ENCODE measurements at regions not wholly inside any gene's neighbourhood (a gene's known extent, or its start where the extent isn't known, plus 50 kb on each side); places are given as distances from the start of the nearest gene placed in this dataset.
A peak's percentile ranks its signal among the peaks of the same experiment; 100 is the strongest.

GRCh38 chr6:96468281-96468680, 53.3 kb upstream of the UFL1 start:
- H3K4me1 ChIP-seq (ENCODE audit: insufficient read depth, low read length): peaks cover 3% of the 10 kb centered on the region; the same call in 1 of the 2 replicates

GRCh38 chr6:96468681-96469224, 52.9 kb upstream of the UFL1 start:
- H3K9me3 ChIP-seq (ENCODE audit: low read length): no peaks in the 10 kb centered on the region
- no peak overlapping the region for H2AFZ ChIP-seq (ENCODE audit: low read length)
- no peak overlapping the region for H3K9ac ChIP-seq (ENCODE audit: low read length)
- no peaks in the 10 kb centered on the region for H3K36me3 ChIP-seq (ENCODE audit: low read depth, low read length)
- TF ChIP-seq EZH2phosphoT487 (IDR thresholded peaks at IDR 0.05; ENCODE audit: borderline replicate concordance, low read length) (no peak), EZH2 (IDR thresholded peaks at IDR 0.05; ENCODE audit: low read length, unreplicated experiment) (no peak), CTCF (conservative IDR thresholded peaks at IDR 0.05; ENCODE audit: low read depth, low read length) (peak; percentile 53; the same call in 1 of the 2 replicates)
- CTCF ChIA-PET: no interaction called here
- peak overlapping the region; percentile 14; the same call in 1 of the 2 replicates for H3K4me2 ChIP-seq (ENCODE audit: low read length)
- H4K20me1 ChIP-seq (ENCODE audit: low read length): no peaks in the 10 kb centered on the region
- DNase-seq: peak; percentile 35
- H3K27me3 ChIP-seq (ENCODE audit: low read length): no peaks in the 10 kb centered on the region
- H3K9me2 ChIP-seq (replicated peaks; ENCODE audit: low read length): no peaks in the 10 kb centered on the region
- intact Hi-C loops (cut with micrococcal nuclease): no loop called here
- H3K27ac ChIP-seq (ENCODE audit: low read length): no peak overlapping the region
- H3K79me2 ChIP-seq (ENCODE audit: low read length): no peaks in the 10 kb centered on the region
- H3K4me1 ChIP-seq (ENCODE audit: insufficient read depth, low read length): peaks cover 3% of the 10 kb centered on the region; the same call in 1 of the 2 replicates
- no TSS peak for BruUV-seq (replicated peaks)
- no peaks in the 10 kb centered on the region for H3F3A ChIP-seq (ENCODE audit: low read length, unreplicated experiment)
- POLR2A ChIA-PET (ENCODE audit: unreplicated experiment): no interaction called here
- ATAC-seq: no peak
- no peak overlapping the region for H3K4me3 ChIP-seq (ENCODE audit: low read length)

More at GRCh38 chr6:96468281-96468680, 53.3 kb upstream of the UFL1 start:
- CTCF ChIA-PET: no interaction called here
- no peaks in the 10 kb centered on the region for H3F3A ChIP-seq (ENCODE audit: low read length, unreplicated experiment)
- no TSS peak for BruUV-seq (replicated peaks)
- H3K4me2 ChIP-seq (ENCODE audit: low read length): no peak overlapping the region
- H2AFZ ChIP-seq (ENCODE audit: low read length): no peak overlapping the region
- H3K4me3 ChIP-seq (ENCODE audit: low read length): no peak overlapping the region
- H3K9ac ChIP-seq (ENCODE audit: low read length): no peak overlapping the region
- no peaks in the 10 kb centered on the region for H3K36me3 ChIP-seq (ENCODE audit: low read depth, low read length)
- POLR2A ChIA-PET (ENCODE audit: unreplicated experiment): no interaction called here
- no peak for TF ChIP-seq EZH2phosphoT487 (IDR thresholded peaks at IDR 0.05; ENCODE audit: borderline replicate concordance, low read length)
- TF ChIP-seq CTCF (conservative IDR thresholded peaks at IDR 0.05; ENCODE audit: low read depth, low read length): no peak
- no peak for TF ChIP-seq EZH2 (IDR thresholded peaks at IDR 0.05; ENCODE audit: low read length, unreplicated experiment)
- no peak for DNase-seq
- no peaks in the 10 kb centered on the region for H3K9me3 ChIP-seq (ENCODE audit: low read length)
- H3K27ac ChIP-seq (ENCODE audit: low read length): no peak overlapping the region
- H3K27me3 ChIP-seq (ENCODE audit: low read length): no peaks in the 10 kb centered on the region
- ATAC-seq: no peak
- H4K20me1 ChIP-seq (ENCODE audit: low read length): no peaks in the 10 kb centered on the region
- intact Hi-C loops (cut with micrococcal nuclease): no loop called here
- no peaks in the 10 kb centered on the region for H3K9me2 ChIP-seq (replicated peaks; ENCODE audit: low read length)
- H3K79me2 ChIP-seq (ENCODE audit: low read length): no peaks in the 10 kb centered on the region

GRCh38 chr6:96469312-96469711, 52.3 kb upstream of the UFL1 start:
- H3K4me2 ChIP-seq (ENCODE audit: low read length): no peak overlapping the region
- intact Hi-C loops (cut with micrococcal nuclease): no loop called here
- H3K9me3 ChIP-seq (ENCODE audit: low read length): no peaks in the 10 kb centered on the region
- no peaks in the 10 kb centered on the region for H3F3A ChIP-seq (ENCODE audit: low read length, unreplicated experiment)
- H3K9me2 ChIP-seq (replicated peaks; ENCODE audit: low read length): no peaks in the 10 kb centered on the region
- peaks cover 3% of the 10 kb centered on the region; the same call in 1 of the 2 replicates for H3K4me1 ChIP-seq (ENCODE audit: insufficient read depth, low read length)
- no peak for DNase-seq
- H4K20me1 ChIP-seq (ENCODE audit: low read length): no peaks in the 10 kb centered on the region
- CTCF ChIA-PET: no interaction called here
- H2AFZ ChIP-seq (ENCODE audit: low read length): no peak overlapping the region
- POLR2A ChIA-PET (ENCODE audit: unreplicated experiment): no interaction called here
- no peaks in the 10 kb centered on the region for H3K36me3 ChIP-seq (ENCODE audit: low read depth, low read length)
- H3K79me2 ChIP-seq (ENCODE audit: low read length): no peaks in the 10 kb centered on the region
- H3K9ac ChIP-seq (ENCODE audit: low read length): no peak overlapping the region
- H3K27me3 ChIP-seq (ENCODE audit: low read length): no peaks in the 10 kb centered on the region
- TF ChIP-seq EZH2 (IDR thresholded peaks at IDR 0.05; ENCODE audit: low read length, unreplicated experiment): no peak
- no peak for TF ChIP-seq CTCF (conservative IDR thresholded peaks at IDR 0.05; ENCODE audit: low read depth, low read length)
- TF ChIP-seq EZH2phosphoT487 (IDR thresholded peaks at IDR 0.05; ENCODE audit: borderline replicate concordance, low read length): no peak
- H3K27ac ChIP-seq (ENCODE audit: low read length): no peak overlapping the region
- no peak overlapping the region for H3K4me3 ChIP-seq (ENCODE audit: low read length)
- ATAC-seq: no peak
- no TSS peak for BruUV-seq (replicated peaks)

Measured in PC-3 (cell line).